K562 (cell line): ENCODE measurements at regions not wholly inside any gene's neighbourhood (a gene's known extent, or its start where the extent isn't known, plus 50 kb on each side); places are given as distances from the start of the nearest gene placed in this dataset.

Experiments used
- ATAC-seq: fragments of 200-7000 bp; cut with Tn5 transposase; 3 replicates; pipeline ENCODE4 v1.9.1; 2020; ENCODE audit warnings: moderate library complexity
- BruUV-seq: library from RNA; stranded (reverse); fragments of 400-500 nt; replicated peaks from 2 replicates; lab custom pipeline; 2021; lab: Mats Ljungman, UMichigan
- CTCF ChIA-PET: fragments of 300-600 bp; formaldehyde crosslinking; extraction: SDS; loops from one replicate; lab custom pipeline; 2021; ENCODE audit warnings: low intra/inter-chr PET ratio; lab: Yijun Ruan, JAX
- POLR2A ChIA-PET: fragments of 300-600, 350-650 bp; sonication (Branson Sonifier 250); formaldehyde crosslinking; extraction: SDS; loops from one replicate; lab custom pipeline; 2021; ENCODE audit warnings: antibody characterized with exemption, inconsistent platforms; lab: Yijun Ruan, JAX
- DNase-seq, 4 experiments: peaks; one replicate each; pipeline versions ENCODE4 v3.0.0 to v3.0.0-alpha.2; 2011 to 2018; ENCODE audit warnings: low spot score in 3 of 4, mixed read lengths in 3 of 4; ENCODE audit errors: extremely low read depth in 1 of 4
- FAIRE-seq: peaks from 2 replicates; lab custom pipeline; 2011; peaks lifted over from hg19 to GRCh38; lab: Jason Lieb, UNC
- H2AFZ ChIP-seq: 2 replicates; pipeline ENCODE4 v1.6.0; 2011; ENCODE audit warnings: low read depth, low read length, control low read depth, inconsistent platforms
- H3K27ac ChIP-seq: fragments of 200-600 bp; 3 replicates; pipeline ENCODE4 v1.8.0; 2011; ENCODE audit warnings: low read depth, mild to moderate bottlenecking, control low read depth, inconsistent platforms, low read length, moderate library complexity, mixed read lengths; ENCODE audit errors: extremely low read depth
- H3K27me3 ChIP-seq, 2 experiments: fragments of 300-600 bp in 1 of 2; 2 replicates in 1 of 2; 3 replicates in 1 of 2; pipeline versions ENCODE4 v1.6.0 to v1.8.0; 2011; ENCODE audit warnings: inconsistent platforms in 2 of 2, low read length in 2 of 2, mild to moderate bottlenecking in 1 of 2, mixed read lengths in 1 of 2, moderate library complexity in 1 of 2; ENCODE audit not compliant: control insufficient read depth in 2 of 2, insufficient read depth in 2 of 2
- H3K36me3 ChIP-seq: fragments of 300-600 bp; 3 replicates; pipeline ENCODE4 v1.8.0; 2011; ENCODE audit warnings: mild to moderate bottlenecking, low read length, inconsistent platforms; ENCODE audit not compliant: control insufficient read depth, insufficient read depth
- H3K4me1 ChIP-seq, 2 experiments: fragments of 200-600 bp in 1 of 2; replicated peaks in 1 of 2; 2 replicates in 1 of 2; 3 replicates in 1 of 2; pipeline versions ENCODE4 v1.5.1 to v1.8.0; 2011; ENCODE audit warnings: inconsistent platforms in 2 of 2, low read length in 2 of 2, mild to moderate bottlenecking in 1 of 2, mixed read lengths in 1 of 2, moderate library complexity in 1 of 2; ENCODE audit not compliant: control insufficient read depth in 2 of 2, insufficient read depth in 2 of 2
- H3K4me2 ChIP-seq: 2 replicates; pipeline ENCODE4 v1.6.1; 2011; ENCODE audit warnings: low read length, control low read depth, inconsistent platforms, mixed read lengths; ENCODE audit not compliant: insufficient read depth
- H3K4me3 ChIP-seq: fragments of 200-600 bp; sonication (generic), shearing (Covaris generic); 2 replicates; pipeline ENCODE4 v1.5.1; 2016; ENCODE audit warnings: control low read depth, inconsistent platforms
- H3K79me2 ChIP-seq: fragments of 200-600 bp; 3 replicates; pipeline ENCODE4 v1.8.0; 2011; ENCODE audit warnings: low read length, inconsistent platforms; ENCODE audit not compliant: control insufficient read depth, insufficient read depth
- H3K9ac ChIP-seq, 2 experiments: 2 replicates each; pipeline versions ENCODE4 v1.6.0 to v1.6.1; 2011; ENCODE audit warnings: low read depth in 2 of 2, low read length in 2 of 2, control low read depth in 1 of 2, inconsistent platforms in 1 of 2, mild to moderate bottlenecking in 1 of 2, mixed read lengths in 1 of 2; ENCODE audit not compliant: insufficient read depth in 1 of 2
- H3K9me1 ChIP-seq: one replicate; pipeline ENCODE4 v1.6.0; 2011; ENCODE audit warnings: inconsistent platforms, mild to moderate bottlenecking, low read length, moderate library complexity; ENCODE audit not compliant: control insufficient read depth, insufficient read depth
- H3K9me3 ChIP-seq: replicated peaks from 2 replicates; pipeline ENCODE4 v1.5.1; 2011; ENCODE audit warnings: low read depth, low read length, inconsistent platforms; ENCODE audit not compliant: control insufficient read depth, insufficient read depth
- H4K20me1 ChIP-seq: replicated peaks from 2 replicates; pipeline ENCODE4 v1.6.1; 2011; ENCODE audit warnings: low read length, inconsistent platforms, mixed read lengths; ENCODE audit not compliant: control insufficient read depth, insufficient read depth
- C11orf30 ChIP-seq: fragments of 450-650 bp; IDR thresholded peaks from 2 replicates; pipeline ENCODE4 v1.6.1; 2016; ENCODE audit warnings: low read depth, mild to moderate bottlenecking
- CHD4 ChIP-seq: fragments of 200-600 bp; sonication (generic); IDR thresholded peaks from 3 replicates; pipeline ENCODE4 v1.6.1; 2012; ENCODE audit warnings: low read depth, mild to moderate bottlenecking, mixed read lengths, low read length, inconsistent platforms; ENCODE audit not compliant: insufficient read depth, insufficient replicate concordance, poor library complexity, severe bottlenecking
- IRF1 ChIP-seq: sonication (generic); formaldehyde crosslinking; IDR thresholded peaks from 2 replicates; pipeline ENCODE4 v1.8.0; 2022; ENCODE audit warnings: missing genetic modification reagents, mild to moderate bottlenecking, borderline replicate concordance
- NEUROD1 ChIP-seq: fragments of 150-350 bp; IDR thresholded peaks from 2 replicates; pipeline ENCODE4 v1.6.1; 2014; ENCODE audit warnings: borderline replicate concordance, low read length, low read depth; ENCODE audit not compliant: partially characterized antibody
- ZMIZ1 ChIP-seq, 2 experiments: fragments of 150-350 bp in 1 of 2; IDR thresholded peaks; 2 replicates each; pipeline ENCODE4 v1.6.1; 2012 to 2016; ENCODE audit warnings: low read depth in 2 of 2, low read length in 2 of 2, mild to moderate bottlenecking in 1 of 2, moderate library complexity in 1 of 2
- WGBS: fragments of 100-300 bp; shearing (Covaris generic); methylation state at CpG from one replicate; pipeline ENCODE4 v1.1.6; 2016; ENCODE audit warnings: low coverage, mixed read lengths; ENCODE audit not compliant: insufficient coverage; ENCODE audit errors: missing lambda C conversion rate; 5-methylcytosine and 5-hydroxymethylcytosine counted together
- in situ Hi-C: fragments of 300-500 bp; cut with MboI; formaldehyde crosslinking; loops from 4 replicates; pipeline ENCODE4 v1.15.0; 2018; ENCODE audit warnings: inconsistent platforms, mixed read lengths
- intact Hi-C: fragments of 100-400 bp; cut with micrococcal nuclease; formaldehyde crosslinking; loops from 2 replicates; pipeline ENCODE4 v1.14.2; 2022
- TF ChIP-seq, protein P1 (sequence below): IDR thresholded peaks from 2 replicates; pipeline ENCODE4 v1.6.1; 2011; ENCODE audit not compliant: insufficient read length; ENCODE audit errors: extremely low read depth
- TF ChIP-seq, protein P2 (sequence below): fragments of 450-650 bp; IDR thresholded peaks from 2 replicates; pipeline ENCODE4 v1.6.1; 2016; ENCODE audit warnings: low read depth

GRCh38 chr5:54608423-54609085 lies 91.0 kb downstream of the SNX18 start:
- H3K4me2 ChIP-seq, result no peak overlapping the region
- TF ChIP-seq IRF1 (CRISPR knock-in tag), result no peak
- TF ChIP-seq, protein P1, sequence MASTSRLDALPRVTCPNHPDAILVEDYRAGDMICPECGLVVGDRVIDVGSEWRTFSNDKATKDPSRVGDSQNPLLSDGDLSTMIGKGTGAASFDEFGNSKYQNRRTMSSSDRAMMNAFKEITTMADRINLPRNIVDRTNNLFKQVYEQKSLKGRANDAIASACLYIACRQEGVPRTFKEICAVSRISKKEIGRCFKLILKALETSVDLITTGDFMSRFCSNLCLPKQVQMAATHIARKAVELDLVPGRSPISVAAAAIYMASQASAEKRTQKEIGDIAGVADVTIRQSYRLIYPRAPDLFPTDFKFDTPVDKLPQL, result no peak
- TF ChIP-seq CHD4, result no peak
- TF ChIP-seq NEUROD1, result no peak
- no peak for TF ChIP-seq ZMIZ1 (IDR thresholded peaks at IDR 0.05; ENCODE audit: low read depth in 2 of 2, low read length in 2 of 2)
- TF ChIP-seq, protein P2, sequence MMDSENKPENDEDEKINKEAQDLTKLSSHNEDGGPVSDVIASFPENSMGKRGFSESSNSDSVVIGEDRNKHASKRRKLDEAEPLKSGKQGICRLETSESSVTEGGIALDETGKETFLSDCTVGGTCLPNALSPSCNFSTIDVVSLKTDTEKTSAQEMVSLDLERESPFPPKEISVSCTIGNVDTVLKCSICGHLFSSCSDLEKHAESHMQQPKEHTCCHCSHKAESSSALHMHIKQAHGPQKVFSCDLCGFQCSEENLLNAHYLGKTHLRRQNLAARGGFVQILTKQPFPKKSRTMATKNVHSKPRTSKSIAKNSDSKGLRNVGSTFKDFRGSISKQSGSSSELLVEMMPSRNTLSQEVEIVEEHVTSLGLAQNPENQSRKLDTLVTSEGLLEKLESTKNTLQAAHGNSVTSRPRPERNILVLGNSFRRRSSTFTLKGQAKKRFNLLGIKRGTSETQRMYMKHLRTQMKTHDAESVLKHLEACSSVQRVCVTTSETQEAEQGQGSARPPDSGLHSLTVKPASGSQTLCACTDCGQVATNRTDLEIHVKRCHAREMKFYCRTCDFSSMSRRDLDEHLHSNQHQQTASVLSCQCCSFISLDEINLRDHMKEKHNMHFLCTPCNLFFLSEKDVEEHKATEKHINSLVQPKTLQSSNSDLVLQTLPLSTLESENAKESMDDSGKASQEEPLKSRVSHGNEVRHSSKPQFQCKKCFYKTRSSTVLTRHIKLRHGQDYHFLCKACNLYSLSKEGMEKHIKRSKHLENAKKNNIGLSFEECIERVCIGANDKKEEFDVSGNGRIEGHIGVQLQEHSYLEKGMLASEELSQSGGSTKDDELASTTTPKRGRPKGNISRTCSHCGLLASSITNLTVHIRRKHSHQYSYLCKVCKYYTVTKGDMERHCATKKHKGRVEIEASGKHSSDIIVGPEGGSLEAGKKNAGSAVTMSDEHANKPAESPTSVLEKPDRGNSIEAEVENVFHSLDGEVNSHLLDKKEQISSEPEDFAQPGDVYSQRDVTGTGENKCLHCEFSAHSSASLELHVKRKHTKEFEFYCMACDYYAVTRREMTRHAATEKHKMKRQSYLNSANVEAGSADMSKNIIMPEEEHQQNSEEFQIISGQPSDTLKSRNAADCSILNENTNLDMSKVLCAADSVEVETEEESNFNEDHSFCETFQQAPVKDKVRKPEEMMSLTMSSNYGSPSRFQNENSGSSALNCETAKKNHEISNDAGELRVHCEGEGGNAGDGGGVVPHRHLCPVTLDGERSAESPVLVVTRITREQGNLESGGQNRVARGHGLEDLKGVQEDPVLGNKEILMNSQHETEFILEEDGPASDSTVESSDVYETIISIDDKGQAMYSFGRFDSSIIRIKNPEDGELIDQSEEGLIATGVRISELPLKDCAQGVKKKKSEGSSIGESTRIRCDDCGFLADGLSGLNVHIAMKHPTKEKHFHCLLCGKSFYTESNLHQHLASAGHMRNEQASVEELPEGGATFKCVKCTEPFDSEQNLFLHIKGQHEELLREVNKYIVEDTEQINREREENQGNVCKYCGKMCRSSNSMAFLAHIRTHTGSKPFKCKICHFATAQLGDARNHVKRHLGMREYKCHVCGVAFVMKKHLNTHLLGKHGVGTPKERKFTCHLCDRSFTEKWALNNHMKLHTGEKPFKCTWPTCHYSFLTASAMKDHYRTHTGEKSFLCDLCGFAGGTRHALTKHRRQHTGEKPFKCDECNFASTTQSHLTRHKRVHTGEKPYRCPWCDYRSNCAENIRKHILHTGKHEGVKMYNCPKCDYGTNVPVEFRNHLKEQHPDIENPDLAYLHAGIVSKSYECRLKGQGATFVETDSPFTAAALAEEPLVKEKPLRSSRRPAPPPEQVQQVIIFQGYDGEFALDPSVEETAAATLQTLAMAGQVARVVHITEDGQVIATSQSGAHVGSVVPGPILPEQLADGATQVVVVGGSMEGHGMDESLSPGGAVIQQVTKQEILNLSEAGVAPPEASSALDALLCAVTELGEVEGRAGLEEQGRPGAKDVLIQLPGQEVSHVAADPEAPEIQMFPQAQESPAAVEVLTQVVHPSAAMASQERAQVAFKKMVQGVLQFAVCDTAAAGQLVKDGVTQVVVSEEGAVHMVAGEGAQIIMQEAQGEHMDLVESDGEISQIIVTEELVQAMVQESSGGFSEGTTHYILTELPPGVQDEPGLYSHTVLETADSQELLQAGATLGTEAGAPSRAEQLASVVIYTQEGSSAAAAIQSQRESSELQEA, result no peak
- no peak for TF ChIP-seq C11orf30

More at GRCh38 chr5:54608423-54609085, 91.0 kb downstream of the SNX18 start:
- Histone ChIP-seq H3K9me1 (no peaks in the 10 kb centered on the region), H3K4me3 (no peak overlapping the region), H3K27me3 (peaks cover 10 to 21% of the 10 kb centered on the region in 2 experiments; a peak in 3 of 5 replicates), H3K9ac (no peak overlapping the region), H3K27ac (no peak overlapping the region), H3K4me1 (no peaks in the 10 kb centered on the region), H4K20me1 (no peaks in the 10 kb centered on the region; the same call in 1 of the 2 replicates), H3K79me2 (no peaks in the 10 kb centered on the region), H3K9me3 (no peaks in the 10 kb centered on the region), H3K36me3 (no peaks in the 10 kb centered on the region), H2AFZ (no peak overlapping the region)
- BruUV-seq, result no TSS peak
- CTCF ChIA-PET, result no interaction called here
- in situ Hi-C loops, result no loop called here
- ATAC-seq, result no peak
- FAIRE-seq, result no peak
- intact Hi-C loops, result no loop called here
- WGBS, result 1% methylated on average over 3 of the region's 3 CpGs
- POLR2A ChIA-PET, result no interaction called here
- DNase-seq, result no peak
